ENCODE measurements at regions not wholly inside any gene's neighbourhood (a gene's known extent, or its start where the extent isn't known, plus 50 kb on each side); places are given as distances from the start of the nearest gene placed in this dataset.

DNA sequence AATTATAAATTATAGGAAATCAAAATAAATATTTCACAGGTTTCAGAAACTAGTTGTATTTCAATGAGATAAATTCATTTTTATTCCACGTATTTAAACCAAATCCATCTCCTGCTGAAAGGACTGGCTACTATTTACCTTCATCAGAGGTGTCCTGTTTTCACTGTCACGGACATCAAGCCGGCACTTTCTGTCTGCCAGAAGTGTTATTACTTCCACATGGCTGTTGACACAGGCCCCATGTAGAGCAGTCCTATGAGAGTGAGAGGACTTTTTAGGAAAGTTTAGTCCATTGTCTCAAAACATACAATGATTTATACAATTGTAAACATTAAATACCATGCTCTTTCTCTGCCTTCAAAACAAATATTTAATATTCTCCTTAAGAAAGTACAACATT is 100.4 kb upstream of the ACBD5 start:
- TF ChIP-seq EZH2 (IDR thresholded peaks at IDR 0.05; ENCODE audit: low read length, unreplicated experiment) (no peak), EZH2phosphoT487 (IDR thresholded peaks at IDR 0.05; ENCODE audit: borderline replicate concordance, low read length) (no peak)
- TF ChIP-seq, protein P1, sequence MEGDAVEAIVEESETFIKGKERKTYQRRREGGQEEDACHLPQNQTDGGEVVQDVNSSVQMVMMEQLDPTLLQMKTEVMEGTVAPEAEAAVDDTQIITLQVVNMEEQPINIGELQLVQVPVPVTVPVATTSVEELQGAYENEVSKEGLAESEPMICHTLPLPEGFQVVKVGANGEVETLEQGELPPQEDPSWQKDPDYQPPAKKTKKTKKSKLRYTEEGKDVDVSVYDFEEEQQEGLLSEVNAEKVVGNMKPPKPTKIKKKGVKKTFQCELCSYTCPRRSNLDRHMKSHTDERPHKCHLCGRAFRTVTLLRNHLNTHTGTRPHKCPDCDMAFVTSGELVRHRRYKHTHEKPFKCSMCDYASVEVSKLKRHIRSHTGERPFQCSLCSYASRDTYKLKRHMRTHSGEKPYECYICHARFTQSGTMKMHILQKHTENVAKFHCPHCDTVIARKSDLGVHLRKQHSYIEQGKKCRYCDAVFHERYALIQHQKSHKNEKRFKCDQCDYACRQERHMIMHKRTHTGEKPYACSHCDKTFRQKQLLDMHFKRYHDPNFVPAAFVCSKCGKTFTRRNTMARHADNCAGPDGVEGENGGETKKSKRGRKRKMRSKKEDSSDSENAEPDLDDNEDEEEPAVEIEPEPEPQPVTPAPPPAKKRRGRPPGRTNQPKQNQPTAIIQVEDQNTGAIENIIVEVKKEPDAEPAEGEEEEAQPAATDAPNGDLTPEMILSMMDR (conservative IDR thresholded peaks at IDR 0.05; ENCODE audit: low read depth, low read length) = no peak

All from PC-3 (cell line).